Panc1 (cell line): ENCODE measurements at regions not wholly inside any gene's neighbourhood (a gene's known extent, or its start where the extent isn't known, plus 50 kb on each side); places are given as distances from the start of the nearest gene placed in this dataset.

ENCODE experiments used
- POLR2AphosphoS5 ChIP-seq: IDR thresholded peaks from 2 replicates; pipeline ENCODE4 v1.6.1; 2012; ENCODE audit warnings: mild to moderate bottlenecking, low read depth, low read length, moderate library complexity
- TF ChIP-seq, protein P1 (sequence below), 2 experiments: IDR thresholded peaks; 2 replicates each; pipeline ENCODE4 v1.6.1; 2011 to 2012; ENCODE audit warnings: low read depth in 2 of 2, control low read depth in 1 of 2, low read length in 1 of 2, mild to moderate bottlenecking in 1 of 2, moderate library complexity in 1 of 2; ENCODE audit not compliant: insufficient read depth in 1 of 2
- TF ChIP-seq, protein P2 (sequence below): fragments of 450-650 bp; IDR thresholded peaks from 2 replicates; pipeline ENCODE4 v1.5.1; 2017; ENCODE audit warnings: mild to moderate bottlenecking

DNA sequence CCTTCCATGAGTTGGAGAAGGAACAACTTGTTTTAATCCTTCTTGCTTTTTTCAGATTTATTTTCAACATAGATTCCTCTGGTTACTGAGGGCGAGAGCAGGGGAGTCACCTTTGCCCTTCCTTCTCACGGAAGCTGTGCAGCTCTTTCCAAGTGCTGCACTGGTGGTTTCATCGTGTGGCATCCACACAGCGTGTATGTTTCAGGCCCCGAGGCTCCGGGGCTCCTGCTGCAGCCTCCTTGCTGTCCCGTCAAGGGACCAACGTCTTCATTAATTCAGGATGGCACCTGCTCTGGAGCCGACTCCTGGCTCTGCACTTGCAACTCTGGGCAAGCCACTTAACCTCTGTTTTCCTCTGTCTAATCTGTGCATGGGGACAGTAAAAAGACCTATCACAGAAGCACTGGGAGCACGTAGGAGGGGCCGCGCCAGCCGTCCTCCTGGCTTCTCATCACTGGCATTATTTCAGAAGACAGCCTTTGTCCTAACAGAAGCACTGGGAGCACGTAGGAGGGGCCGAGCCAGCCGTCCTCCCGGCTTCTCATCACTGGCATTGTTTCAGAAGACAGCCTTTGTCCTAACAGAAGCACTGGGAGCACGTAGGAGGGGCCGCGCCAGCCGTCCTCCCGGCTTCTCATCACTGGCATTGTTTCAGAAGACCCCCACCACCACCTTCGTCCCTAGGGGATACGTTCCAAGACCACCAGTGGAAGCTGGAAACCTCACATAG lies 117.8 kb upstream of the NKX1-1 start:
- TF ChIP-seq, protein P1, sequence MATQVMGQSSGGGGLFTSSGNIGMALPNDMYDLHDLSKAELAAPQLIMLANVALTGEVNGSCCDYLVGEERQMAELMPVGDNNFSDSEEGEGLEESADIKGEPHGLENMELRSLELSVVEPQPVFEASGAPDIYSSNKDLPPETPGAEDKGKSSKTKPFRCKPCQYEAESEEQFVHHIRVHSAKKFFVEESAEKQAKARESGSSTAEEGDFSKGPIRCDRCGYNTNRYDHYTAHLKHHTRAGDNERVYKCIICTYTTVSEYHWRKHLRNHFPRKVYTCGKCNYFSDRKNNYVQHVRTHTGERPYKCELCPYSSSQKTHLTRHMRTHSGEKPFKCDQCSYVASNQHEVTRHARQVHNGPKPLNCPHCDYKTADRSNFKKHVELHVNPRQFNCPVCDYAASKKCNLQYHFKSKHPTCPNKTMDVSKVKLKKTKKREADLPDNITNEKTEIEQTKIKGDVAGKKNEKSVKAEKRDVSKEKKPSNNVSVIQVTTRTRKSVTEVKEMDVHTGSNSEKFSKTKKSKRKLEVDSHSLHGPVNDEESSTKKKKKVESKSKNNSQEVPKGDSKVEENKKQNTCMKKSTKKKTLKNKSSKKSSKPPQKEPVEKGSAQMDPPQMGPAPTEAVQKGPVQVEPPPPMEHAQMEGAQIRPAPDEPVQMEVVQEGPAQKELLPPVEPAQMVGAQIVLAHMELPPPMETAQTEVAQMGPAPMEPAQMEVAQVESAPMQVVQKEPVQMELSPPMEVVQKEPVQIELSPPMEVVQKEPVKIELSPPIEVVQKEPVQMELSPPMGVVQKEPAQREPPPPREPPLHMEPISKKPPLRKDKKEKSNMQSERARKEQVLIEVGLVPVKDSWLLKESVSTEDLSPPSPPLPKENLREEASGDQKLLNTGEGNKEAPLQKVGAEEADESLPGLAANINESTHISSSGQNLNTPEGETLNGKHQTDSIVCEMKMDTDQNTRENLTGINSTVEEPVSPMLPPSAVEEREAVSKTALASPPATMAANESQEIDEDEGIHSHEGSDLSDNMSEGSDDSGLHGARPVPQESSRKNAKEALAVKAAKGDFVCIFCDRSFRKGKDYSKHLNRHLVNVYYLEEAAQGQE (IDR thresholded peaks at IDR 0.05; ENCODE audit: insufficient read depth in 1 of 2, low read depth in 2 of 2, low read length in 1 of 2) = no peak
- TF ChIP-seq, protein P2, sequence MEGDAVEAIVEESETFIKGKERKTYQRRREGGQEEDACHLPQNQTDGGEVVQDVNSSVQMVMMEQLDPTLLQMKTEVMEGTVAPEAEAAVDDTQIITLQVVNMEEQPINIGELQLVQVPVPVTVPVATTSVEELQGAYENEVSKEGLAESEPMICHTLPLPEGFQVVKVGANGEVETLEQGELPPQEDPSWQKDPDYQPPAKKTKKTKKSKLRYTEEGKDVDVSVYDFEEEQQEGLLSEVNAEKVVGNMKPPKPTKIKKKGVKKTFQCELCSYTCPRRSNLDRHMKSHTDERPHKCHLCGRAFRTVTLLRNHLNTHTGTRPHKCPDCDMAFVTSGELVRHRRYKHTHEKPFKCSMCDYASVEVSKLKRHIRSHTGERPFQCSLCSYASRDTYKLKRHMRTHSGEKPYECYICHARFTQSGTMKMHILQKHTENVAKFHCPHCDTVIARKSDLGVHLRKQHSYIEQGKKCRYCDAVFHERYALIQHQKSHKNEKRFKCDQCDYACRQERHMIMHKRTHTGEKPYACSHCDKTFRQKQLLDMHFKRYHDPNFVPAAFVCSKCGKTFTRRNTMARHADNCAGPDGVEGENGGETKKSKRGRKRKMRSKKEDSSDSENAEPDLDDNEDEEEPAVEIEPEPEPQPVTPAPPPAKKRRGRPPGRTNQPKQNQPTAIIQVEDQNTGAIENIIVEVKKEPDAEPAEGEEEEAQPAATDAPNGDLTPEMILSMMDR = no peak
- no peak for TF ChIP-seq POLR2AphosphoS5
